ENCODE measurements at regions not wholly inside any gene's neighbourhood (a gene's known extent, or its start where the extent isn't known, plus 50 kb on each side); places are given as distances from the start of the nearest gene placed in this dataset.

DNA sequence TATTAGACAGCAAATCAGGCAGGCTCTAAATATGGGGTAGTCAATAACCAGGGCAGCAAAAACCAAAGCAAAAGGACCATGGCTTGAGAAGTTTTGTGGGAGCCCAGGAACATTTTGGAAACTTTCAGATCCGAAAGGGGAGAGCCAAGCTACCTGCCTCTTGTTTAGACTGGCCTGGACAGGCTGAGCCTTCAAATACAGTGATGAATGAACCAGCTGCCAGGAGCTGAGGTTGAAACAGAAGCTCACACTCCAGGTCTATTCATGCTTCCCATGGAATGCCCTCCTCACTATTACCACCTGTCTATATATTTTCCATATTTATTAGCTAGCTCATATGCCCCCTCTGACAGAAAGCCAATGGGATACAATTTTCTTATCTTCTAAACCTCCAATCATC lies 150.8 kb upstream of the SLC44A1 start:
- Histone ChIP-seq H3K27ac (ENCODE audit: low read depth) (no peak overlapping the region), H3F3A (replicated peaks; ENCODE audit: low read depth) (no peaks in the 10 kb centered on the region), H2AFZ (no peak overlapping the region), H3K9me2 (ENCODE audit: insufficient read depth) (peaks cover 4% of the 10 kb centered on the region; the same call in 1 of the 2 replicates), H3K36me3 (ENCODE audit: insufficient read depth) (no peaks in the 10 kb centered on the region), H3K27me3 (ENCODE audit: insufficient read depth) (no peaks in the 10 kb centered on the region), H3K79me2 (replicated peaks; ENCODE audit: insufficient read depth) (no peaks in the 10 kb centered on the region), H3K4me2 (no peak overlapping the region), H3K4me1 (ENCODE audit: insufficient read depth) (peaks cover 11% of the 10 kb centered on the region), H3K4me3 (no peak overlapping the region), H4K20me1 (replicated peaks; ENCODE audit: insufficient read depth) (no peaks in the 10 kb centered on the region)
- ATAC-seq: no peak
- Mint-ChIP-seq H3K27ac (no peak overlapping the region), H3K36me3 (ENCODE audit: low read depth) (no peaks in the 10 kb centered on the region), H3K27me3 (ENCODE audit: insufficient read depth, low read depth, poor library complexity) (peaks cover 2% of the 10 kb centered on the region), H3K4me1 (peaks cover 17% of the 10 kb centered on the region), H3K4me3 (no peak overlapping the region), H3K9me3 (no peaks in the 10 kb centered on the region)
- TF ChIP-seq, protein P1, sequence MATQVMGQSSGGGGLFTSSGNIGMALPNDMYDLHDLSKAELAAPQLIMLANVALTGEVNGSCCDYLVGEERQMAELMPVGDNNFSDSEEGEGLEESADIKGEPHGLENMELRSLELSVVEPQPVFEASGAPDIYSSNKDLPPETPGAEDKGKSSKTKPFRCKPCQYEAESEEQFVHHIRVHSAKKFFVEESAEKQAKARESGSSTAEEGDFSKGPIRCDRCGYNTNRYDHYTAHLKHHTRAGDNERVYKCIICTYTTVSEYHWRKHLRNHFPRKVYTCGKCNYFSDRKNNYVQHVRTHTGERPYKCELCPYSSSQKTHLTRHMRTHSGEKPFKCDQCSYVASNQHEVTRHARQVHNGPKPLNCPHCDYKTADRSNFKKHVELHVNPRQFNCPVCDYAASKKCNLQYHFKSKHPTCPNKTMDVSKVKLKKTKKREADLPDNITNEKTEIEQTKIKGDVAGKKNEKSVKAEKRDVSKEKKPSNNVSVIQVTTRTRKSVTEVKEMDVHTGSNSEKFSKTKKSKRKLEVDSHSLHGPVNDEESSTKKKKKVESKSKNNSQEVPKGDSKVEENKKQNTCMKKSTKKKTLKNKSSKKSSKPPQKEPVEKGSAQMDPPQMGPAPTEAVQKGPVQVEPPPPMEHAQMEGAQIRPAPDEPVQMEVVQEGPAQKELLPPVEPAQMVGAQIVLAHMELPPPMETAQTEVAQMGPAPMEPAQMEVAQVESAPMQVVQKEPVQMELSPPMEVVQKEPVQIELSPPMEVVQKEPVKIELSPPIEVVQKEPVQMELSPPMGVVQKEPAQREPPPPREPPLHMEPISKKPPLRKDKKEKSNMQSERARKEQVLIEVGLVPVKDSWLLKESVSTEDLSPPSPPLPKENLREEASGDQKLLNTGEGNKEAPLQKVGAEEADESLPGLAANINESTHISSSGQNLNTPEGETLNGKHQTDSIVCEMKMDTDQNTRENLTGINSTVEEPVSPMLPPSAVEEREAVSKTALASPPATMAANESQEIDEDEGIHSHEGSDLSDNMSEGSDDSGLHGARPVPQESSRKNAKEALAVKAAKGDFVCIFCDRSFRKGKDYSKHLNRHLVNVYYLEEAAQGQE (IDR thresholded peaks at IDR 0.05; ENCODE audit: unreplicated experiment): no peak
- TF ChIP-seq, protein P2, sequence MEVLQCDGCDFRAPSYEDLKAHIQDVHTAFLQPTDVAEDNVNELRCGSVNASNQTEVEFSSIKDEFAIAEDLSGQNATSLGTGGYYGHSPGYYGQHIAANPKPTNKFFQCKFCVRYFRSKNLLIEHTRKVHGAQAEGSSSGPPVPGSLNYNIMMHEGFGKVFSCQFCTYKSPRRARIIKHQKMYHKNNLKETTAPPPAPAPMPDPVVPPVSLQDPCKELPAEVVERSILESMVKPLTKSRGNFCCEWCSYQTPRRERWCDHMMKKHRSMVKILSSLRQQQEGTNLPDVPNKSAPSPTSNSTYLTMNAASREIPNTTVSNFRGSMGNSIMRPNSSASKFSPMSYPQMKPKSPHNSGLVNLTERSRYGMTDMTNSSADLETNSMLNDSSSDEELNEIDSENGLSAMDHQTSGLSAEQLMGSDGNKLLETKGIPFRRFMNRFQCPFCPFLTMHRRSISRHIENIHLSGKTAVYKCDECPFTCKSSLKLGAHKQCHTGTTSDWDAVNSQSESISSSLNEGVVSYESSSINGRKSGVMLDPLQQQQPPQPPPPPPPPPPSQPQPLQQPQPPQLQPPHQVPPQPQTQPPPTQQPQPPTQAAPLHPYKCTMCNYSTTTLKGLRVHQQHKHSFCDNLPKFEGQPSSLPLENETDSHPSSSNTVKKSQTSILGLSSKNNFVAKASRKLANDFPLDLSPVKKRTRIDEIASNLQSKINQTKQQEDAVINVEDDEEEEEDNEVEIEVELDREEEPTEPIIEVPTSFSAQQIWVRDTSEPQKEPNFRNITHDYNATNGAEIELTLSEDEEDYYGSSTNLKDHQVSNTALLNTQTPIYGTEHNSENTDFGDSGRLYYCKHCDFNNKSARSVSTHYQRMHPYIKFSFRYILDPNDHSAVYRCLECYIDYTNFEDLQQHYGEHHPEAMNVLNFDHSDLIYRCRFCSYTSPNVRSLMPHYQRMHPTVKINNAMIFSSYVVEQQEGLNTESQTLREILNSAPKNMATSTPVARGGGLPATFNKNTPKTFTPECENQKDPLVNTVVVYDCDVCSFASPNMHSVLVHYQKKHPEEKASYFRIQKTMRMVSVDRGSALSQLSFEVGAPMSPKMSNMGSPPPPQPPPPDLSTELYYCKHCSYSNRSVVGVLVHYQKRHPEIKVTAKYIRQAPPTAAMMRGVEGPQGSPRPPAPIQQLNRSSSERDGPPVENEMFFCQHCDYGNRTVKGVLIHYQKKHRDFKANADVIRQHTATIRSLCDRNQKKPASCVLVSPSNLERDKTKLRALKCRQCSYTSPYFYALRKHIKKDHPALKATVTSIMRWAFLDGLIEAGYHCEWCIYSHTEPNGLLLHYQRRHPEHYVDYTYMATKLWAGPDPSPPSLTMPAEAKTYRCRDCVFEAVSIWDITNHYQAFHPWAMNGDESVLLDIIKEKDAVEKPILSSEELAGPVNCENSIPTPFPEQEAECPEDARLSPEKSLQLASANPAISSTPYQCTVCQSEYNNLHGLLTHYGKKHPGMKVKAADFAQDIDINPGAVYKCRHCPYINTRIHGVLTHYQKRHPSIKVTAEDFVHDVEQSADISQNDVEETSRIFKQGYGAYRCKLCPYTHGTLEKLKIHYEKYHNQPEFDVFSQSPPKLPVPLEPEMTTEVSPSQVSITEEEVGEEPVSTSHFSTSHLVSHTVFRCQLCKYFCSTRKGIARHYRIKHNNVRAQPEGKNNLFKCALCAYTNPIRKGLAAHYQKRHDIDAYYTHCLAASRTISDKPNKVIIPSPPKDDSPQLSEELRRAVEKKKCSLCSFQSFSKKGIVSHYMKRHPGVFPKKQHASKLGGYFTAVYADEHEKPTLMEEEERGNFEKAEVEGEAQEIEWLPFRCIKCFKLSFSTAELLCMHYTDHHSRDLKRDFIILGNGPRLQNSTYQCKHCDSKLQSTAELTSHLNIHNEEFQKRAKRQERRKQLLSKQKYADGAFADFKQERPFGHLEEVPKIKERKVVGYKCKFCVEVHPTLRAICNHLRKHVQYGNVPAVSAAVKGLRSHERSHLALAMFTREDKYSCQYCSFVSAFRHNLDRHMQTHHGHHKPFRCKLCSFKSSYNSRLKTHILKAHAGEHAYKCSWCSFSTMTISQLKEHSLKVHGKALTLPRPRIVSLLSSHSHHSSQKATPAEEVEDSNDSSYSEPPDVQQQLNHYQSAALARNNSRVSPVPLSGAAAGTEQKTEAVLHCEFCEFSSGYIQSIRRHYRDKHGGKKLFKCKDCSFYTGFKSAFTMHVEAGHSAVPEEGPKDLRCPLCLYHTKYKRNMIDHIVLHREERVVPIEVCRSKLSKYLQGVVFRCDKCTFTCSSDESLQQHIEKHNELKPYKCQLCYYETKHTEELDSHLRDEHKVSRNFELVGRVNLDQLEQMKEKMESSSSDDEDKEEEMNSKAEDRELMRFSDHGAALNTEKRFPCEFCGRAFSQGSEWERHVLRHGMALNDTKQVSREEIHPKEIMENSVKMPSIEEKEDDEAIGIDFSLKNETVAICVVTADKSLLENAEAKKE (CRISPR knock-in tag; IDR thresholded peaks at IDR 0.05): no peak
- no peak for TF ChIP-seq NANOG (IDR thresholded peaks at IDR 0.05; ENCODE audit: borderline replicate concordance)
- TF ChIP-seq CREB1 (CRISPR knock-in tag; IDR thresholded peaks at IDR 0.05; ENCODE audit: low read depth): no peak
- TF ChIP-seq STAT1 (IDR thresholded peaks at IDR 0.05; ENCODE audit: unreplicated experiment): no peak
- no peak for TF ChIP-seq JUNB (IDR thresholded peaks at IDR 0.05; ENCODE audit: unreplicated experiment)
- no peak for TF ChIP-seq ZNF331 (CRISPR knock-in tag; IDR thresholded peaks at IDR 0.05; ENCODE audit: low read depth)
- no peak for TF ChIP-seq EZH2 (IDR thresholded peaks at IDR 0.05; ENCODE audit: low read depth, unreplicated experiment)
- TF ChIP-seq EZH2phosphoT487 (IDR thresholded peaks at IDR 0.05; ENCODE audit: unreplicated experiment): no peak
- TF ChIP-seq, protein P3, sequence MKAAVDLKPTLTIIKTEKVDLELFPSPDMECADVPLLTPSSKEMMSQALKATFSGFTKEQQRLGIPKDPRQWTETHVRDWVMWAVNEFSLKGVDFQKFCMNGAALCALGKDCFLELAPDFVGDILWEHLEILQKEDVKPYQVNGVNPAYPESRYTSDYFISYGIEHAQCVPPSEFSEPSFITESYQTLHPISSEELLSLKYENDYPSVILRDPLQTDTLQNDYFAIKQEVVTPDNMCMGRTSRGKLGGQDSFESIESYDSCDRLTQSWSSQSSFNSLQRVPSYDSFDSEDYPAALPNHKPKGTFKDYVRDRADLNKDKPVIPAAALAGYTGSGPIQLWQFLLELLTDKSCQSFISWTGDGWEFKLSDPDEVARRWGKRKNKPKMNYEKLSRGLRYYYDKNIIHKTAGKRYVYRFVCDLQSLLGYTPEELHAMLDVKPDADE (IDR thresholded peaks at IDR 0.05): no peak
- no peak for TF ChIP-seq ZNF114 (CRISPR knock-in tag; IDR thresholded peaks at IDR 0.05)
- TF ChIP-seq POLR2AphosphoS5 (IDR thresholded peaks at IDR 0.05; ENCODE audit: low read depth): no peak
- TF ChIP-seq, protein P4, sequence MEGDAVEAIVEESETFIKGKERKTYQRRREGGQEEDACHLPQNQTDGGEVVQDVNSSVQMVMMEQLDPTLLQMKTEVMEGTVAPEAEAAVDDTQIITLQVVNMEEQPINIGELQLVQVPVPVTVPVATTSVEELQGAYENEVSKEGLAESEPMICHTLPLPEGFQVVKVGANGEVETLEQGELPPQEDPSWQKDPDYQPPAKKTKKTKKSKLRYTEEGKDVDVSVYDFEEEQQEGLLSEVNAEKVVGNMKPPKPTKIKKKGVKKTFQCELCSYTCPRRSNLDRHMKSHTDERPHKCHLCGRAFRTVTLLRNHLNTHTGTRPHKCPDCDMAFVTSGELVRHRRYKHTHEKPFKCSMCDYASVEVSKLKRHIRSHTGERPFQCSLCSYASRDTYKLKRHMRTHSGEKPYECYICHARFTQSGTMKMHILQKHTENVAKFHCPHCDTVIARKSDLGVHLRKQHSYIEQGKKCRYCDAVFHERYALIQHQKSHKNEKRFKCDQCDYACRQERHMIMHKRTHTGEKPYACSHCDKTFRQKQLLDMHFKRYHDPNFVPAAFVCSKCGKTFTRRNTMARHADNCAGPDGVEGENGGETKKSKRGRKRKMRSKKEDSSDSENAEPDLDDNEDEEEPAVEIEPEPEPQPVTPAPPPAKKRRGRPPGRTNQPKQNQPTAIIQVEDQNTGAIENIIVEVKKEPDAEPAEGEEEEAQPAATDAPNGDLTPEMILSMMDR (conservative IDR thresholded peaks at IDR 0.05; ENCODE audit: low read depth in 2 of 2): no peak
- no peak for DNase-seq (ENCODE audit: low spot score)
